ENCODE measurements at regions not wholly inside any gene's neighbourhood (a gene's known extent, or its start where the extent isn't known, plus 50 kb on each side); places are given as distances from the start of the nearest gene placed in this dataset.

DNA sequence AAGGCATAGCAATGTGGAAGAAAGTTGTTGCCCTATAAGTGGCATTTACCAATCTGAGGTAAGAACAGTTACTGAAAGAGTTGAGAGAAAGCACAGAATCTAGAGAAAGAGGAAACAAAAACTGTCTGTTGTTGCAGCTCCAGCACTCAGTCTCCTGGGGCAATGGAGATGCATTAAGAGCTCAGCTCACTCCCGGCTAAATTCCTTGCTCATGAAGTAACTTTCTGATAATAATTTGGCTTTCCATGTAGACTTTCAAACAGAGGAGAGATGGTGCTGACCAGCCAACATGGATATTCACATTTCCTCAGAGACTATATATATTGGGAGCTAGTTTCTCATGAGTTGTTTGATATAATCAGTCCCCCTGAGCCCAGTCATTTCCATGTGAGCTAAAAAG is 135.3 kb downstream of the GDAP2 start (continued):
- no peak for TF ChIP-seq EMX1 (CRISPR knock-in tag; IDR thresholded peaks at IDR 0.05)
- TF ChIP-seq MYBL2 (CRISPR knock-in tag; IDR thresholded peaks at IDR 0.05): no peak
- TF ChIP-seq CREM (CRISPR knock-in tag; IDR thresholded peaks at IDR 0.05): no peak
- no peak for TF ChIP-seq ZNF219 (CRISPR knock-in tag; IDR thresholded peaks at IDR 0.05; ENCODE audit: borderline replicate concordance)
- no peak for TF ChIP-seq ELF4 (CRISPR knock-in tag; IDR thresholded peaks at IDR 0.05; ENCODE audit: low read depth)

GRCh38 chr1:117795190-117795589 is 134.2 kb downstream of the GDAP2 start:
- POLR2A ChIA-PET: no interaction called here
- no peak overlapping the region for H3K27ac Mint-ChIP-seq
- DNase-seq (ENCODE audit: low spot score): no peak
- H3K36me3 Mint-ChIP-seq: no peaks in the 10 kb centered on the region
- TF ChIP-seq, protein P1, sequence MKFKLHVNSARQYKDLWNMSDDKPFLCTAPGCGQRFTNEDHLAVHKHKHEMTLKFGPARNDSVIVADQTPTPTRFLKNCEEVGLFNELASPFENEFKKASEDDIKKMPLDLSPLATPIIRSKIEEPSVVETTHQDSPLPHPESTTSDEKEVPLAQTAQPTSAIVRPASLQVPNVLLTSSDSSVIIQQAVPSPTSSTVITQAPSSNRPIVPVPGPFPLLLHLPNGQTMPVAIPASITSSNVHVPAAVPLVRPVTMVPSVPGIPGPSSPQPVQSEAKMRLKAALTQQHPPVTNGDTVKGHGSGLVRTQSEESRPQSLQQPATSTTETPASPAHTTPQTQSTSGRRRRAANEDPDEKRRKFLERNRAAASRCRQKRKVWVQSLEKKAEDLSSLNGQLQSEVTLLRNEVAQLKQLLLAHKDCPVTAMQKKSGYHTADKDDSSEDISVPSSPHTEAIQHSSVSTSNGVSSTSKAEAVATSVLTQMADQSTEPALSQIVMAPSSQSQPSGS (CRISPR knock-in tag; IDR thresholded peaks at IDR 0.05; ENCODE audit: borderline replicate concordance, low read depth): no peak
- TF ChIP-seq ATF1 (CRISPR knock-in tag; IDR thresholded peaks at IDR 0.05): no peak
- TF ChIP-seq, protein P2, sequence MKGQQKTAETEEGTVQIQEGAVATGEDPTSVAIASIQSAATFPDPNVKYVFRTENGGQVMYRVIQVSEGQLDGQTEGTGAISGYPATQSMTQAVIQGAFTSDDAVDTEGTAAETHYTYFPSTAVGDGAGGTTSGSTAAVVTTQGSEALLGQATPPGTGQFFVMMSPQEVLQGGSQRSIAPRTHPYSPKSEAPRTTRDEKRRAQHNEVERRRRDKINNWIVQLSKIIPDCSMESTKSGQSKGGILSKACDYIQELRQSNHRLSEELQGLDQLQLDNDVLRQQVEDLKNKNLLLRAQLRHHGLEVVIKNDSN (CRISPR knock-in tag; IDR thresholded peaks at IDR 0.05): no peak
- no peak for TF ChIP-seq JAZF1 (CRISPR knock-in tag; IDR thresholded peaks at IDR 0.05)
- no peak for TF ChIP-seq CTCF (IDR thresholded peaks at IDR 0.05)
- no peak for TF ChIP-seq HMGA2 (CRISPR knock-in tag; IDR thresholded peaks at IDR 0.05)
- no peak for TF ChIP-seq MXD4 (CRISPR knock-in tag; IDR thresholded peaks at IDR 0.05; ENCODE audit: borderline replicate concordance)
- peaks cover 6% of the 10 kb centered on the region for H3K9me3 Mint-ChIP-seq
- H3K27me3 Mint-ChIP-seq (ENCODE audit: low read depth): no peaks in the 10 kb centered on the region; the same call in 1 of the 2 replicates
- no peaks in the 10 kb centered on the region for H3K4me1 Mint-ChIP-seq
- ATAC-seq: no peak
- H3K4me3 Mint-ChIP-seq: no peak overlapping the region
- CTCF ChIA-PET: interaction anchor here (1.2 kb wide), 1 partner anchor 261 kb away, joined by 3 read pairs; no protein-coding TSS in a partner anchor

DNA sequence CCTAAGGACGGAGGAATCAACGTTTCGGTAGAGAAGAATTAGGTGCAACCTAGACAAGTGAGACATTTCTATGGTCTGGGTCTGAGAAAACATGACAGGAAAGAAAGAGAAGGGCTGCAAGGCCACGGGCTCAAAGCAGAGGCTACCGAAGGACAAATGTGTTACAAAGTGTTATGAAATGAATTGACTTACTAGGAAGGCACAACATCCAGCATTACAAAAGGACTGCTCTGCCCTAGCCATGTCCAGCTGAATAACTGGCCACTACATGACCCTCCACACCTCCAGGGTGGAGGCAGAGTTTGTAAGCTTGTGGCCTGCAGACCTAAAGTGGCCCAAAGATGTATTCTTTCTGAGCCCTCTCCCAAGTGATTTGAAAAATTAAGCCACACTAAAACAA is 133.6 kb downstream of the GDAP2 start:
- H3K27me3 Mint-ChIP-seq (ENCODE audit: low read depth): no peaks in the 10 kb centered on the region; the same call in 1 of the 2 replicates
- POLR2A ChIA-PET: no interaction called here
- CTCF ChIA-PET: no interaction called here
- no peaks in the 10 kb centered on the region for H3K4me1 Mint-ChIP-seq
- H3K4me3 Mint-ChIP-seq: no peak overlapping the region
- TF ChIP-seq ESRRA (CRISPR knock-in tag; IDR thresholded peaks at IDR 0.05; ENCODE audit: borderline replicate concordance) (no peak), NFATC4 (CRISPR knock-in tag; IDR thresholded peaks at IDR 0.05) (no peak), ZNF512 (CRISPR knock-in tag; IDR thresholded peaks at IDR 0.05; ENCODE audit: borderline replicate concordance) (no peak)
- no peak overlapping the region for H3K27ac Mint-ChIP-seq
- peaks cover 6% of the 10 kb centered on the region for H3K9me3 Mint-ChIP-seq
- no peaks in the 10 kb centered on the region for H3K36me3 Mint-ChIP-seq
- DNase-seq (ENCODE audit: low spot score): no peak
- no peak for ATAC-seq

GRCh38 chr1:117796226-117796625 is 133.2 kb downstream of the GDAP2 start:
- TF ChIP-seq ZNF138 (CRISPR knock-in tag; conservative IDR thresholded peaks at IDR 0.05): no peak
- DNase-seq (ENCODE audit: low spot score) (no peak), ATAC-seq (no peak)
- no peak overlapping the region for H3K27ac Mint-ChIP-seq
- ChIA-PET CTCF (no interaction called here), POLR2A (no interaction called here)
- no peaks in the 10 kb centered on the region for H3K36me3 Mint-ChIP-seq
- no peak overlapping the region for H3K4me3 Mint-ChIP-seq
- no peaks in the 10 kb centered on the region for H3K4me1 Mint-ChIP-seq
- H3K27me3 Mint-ChIP-seq (ENCODE audit: low read depth): no peaks in the 10 kb centered on the region; the same call in 1 of the 2 replicates
- peaks cover 6% of the 10 kb centered on the region for H3K9me3 Mint-ChIP-seq

Data from WTC11 (cell line).